HG03095 (cell line): ENCODE measurements at regions not wholly inside any gene's neighbourhood (a gene's known extent, or its start where the extent isn't known, plus 50 kb on each side); places are given as distances from the start of the nearest gene placed in this dataset.

Source experiments
- ATAC-seq: cut with Tn5 transposase; IDR thresholded peaks from one replicate; pipeline ENCODE4 v1.9.1; 2021; ENCODE audit warnings: moderate library complexity; ENCODE audit not compliant: unreplicated experiment

GRCh38 chr3:72698154-72698917 is 149.9 kb downstream of the SHQ1 start:
- no peak for ATAC-seq

- ATAC-seq, result no peak
Observed at GRCh38 chr3:72697717-72698116, 150.5 kb downstream of the SHQ1 start.

GRCh38 chr3:72696815-72697214 is 151.4 kb downstream of the SHQ1 start:
- ATAC-seq, result no peak

- no peak for ATAC-seq
Observed at GRCh38 chr3:72694398-72694797, 153.8 kb downstream of the SHQ1 start.

- ATAC-seq, result no peak
Observed at GRCh38 chr3:72692990-72693389, 155.3 kb downstream of the SHQ1 start.

GRCh38 chr3:72690629-72691028 is 157.6 kb downstream of the SHQ1 start:
- ATAC-seq, result no peak

GRCh38 chr3:72682936-72683452 is 165.3 kb downstream of the SHQ1 start:
- ATAC-seq, result peak; percentile 73

- ATAC-seq, result no peak
Observed at GRCh38 chr3:72681598-72681997, 166.6 kb downstream of the SHQ1 start.

GRCh38 chr3:72680766-72681165 is 167.5 kb downstream of the SHQ1 start:
- ATAC-seq, result no peak

GRCh38 chr3:72679540-72680198 is 168.6 kb downstream of the SHQ1 start:
- no peak for ATAC-seq

GRCh38 chr3:72678867-72679266 is 169.4 kb downstream of the SHQ1 start:
- no peak for ATAC-seq

- ATAC-seq, result no peak
Observed at GRCh38 chr3:72678380-72678779, 169.9 kb downstream of the SHQ1 start.

- no peak for ATAC-seq
Observed at GRCh38 chr3:72675243-72675642, 173.0 kb downstream of the SHQ1 start.

- ATAC-seq, result no peak
Observed at GRCh38 chr3:72673011-72673771, 175.1 kb downstream of the SHQ1 start.

GRCh38 chr3:72669224-72669623 is 179.0 kb downstream of the SHQ1 start:
- no peak for ATAC-seq

- no peak for ATAC-seq
Observed at GRCh38 chr3:72666447-72666755, 181.8 kb downstream of the SHQ1 start.

- ATAC-seq, result no peak
Observed at GRCh38 chr3:72665701-72666446, 182.4 kb downstream of the SHQ1 start.

- no peak for ATAC-seq
Observed at GRCh38 chr3:72665103-72665502, 183.1 kb downstream of the SHQ1 start.

- ATAC-seq, result no peak
Observed at GRCh38 chr3:72664184-72664975, 183.9 kb downstream of the SHQ1 start.

GRCh38 chr3:72663429-72663828 is 184.8 kb downstream of the SHQ1 start:
- no peak for ATAC-seq
